Posterior vena cava (tissue), 2 donors: ENCODE measurements at regions not wholly inside any gene's neighbourhood (a gene's known extent, or its start where the extent isn't known, plus 50 kb on each side); places are given as distances from the start of the nearest gene placed in this dataset.
"Not testable (repeated sequence)": the region's sequence is repeated elsewhere in the genome, so short reads cannot be mapped to it uniquely, and the experiment has no call there.

Experiments
- DNase-seq: peaks from one replicate; pipeline ENCODE4 v3.0.0-alpha.2; 2020; ENCODE audit warnings: low spot score
- intact Hi-C, 2 donors: fragments of 100-400 bp; cut with DNase I; formaldehyde crosslinking; loops; one replicate each; pipeline versions ENCODE4 v1.14.1 to v1.14.2; 2022 to 2023
- donor health status: DM: yes; HTN: yes; CAD: no.
- donor health status: DM: yes; HTN: yes; CAD: no.

DNA sequence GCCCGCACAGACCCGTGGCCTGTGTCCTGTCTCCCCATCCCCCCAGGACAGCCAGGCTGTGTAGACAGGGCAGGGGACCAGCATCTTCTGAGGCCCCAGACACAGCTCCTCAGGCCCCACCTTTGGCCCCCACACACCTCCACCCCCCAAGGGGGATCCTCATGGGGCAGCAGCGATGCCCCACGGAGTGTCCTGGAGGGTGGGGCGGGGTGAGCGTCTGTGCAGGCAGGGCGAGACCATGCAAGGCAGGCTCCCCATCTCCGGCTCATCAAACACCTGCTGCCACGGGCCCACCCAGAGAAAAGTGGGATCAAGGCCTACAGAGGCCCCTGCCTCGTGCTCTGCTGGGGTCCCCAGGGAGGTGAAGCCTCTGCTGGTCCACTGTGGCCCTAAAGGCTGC lies 118.7 kb upstream of the FOXD4L5 start:
- intact Hi-C loops = no loop called here
- DNase-seq = peak; percentile 61

DNA sequence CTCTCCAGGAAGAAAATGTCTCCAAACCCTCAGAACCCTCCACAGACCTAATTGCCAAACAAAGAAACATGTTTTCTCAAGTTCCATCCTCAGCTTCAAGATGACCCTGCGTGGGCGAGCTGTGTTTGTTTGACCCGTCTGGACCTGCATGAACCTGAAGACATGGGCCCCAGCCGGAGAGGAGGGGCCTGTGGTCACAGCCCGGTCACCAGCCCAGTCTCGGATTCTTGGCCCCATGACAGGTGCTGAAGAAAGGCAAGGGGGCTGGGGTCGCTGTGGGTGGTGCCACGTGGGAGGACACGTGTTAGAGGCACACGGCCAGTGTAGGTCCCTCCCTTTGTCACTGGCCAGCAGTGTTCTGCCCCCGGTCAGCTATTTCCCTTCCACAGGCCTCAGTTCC lies 118.1 kb upstream of the FOXD4L5 start:
- DNase-seq = peak; percentile 17
- intact Hi-C loops = not testable (repeated sequence)

GRCh38 chr9:65402206-65402870 lies 117.3 kb upstream of the FOXD4L5 start:
- peak; percentile 78 for DNase-seq
- intact Hi-C loops = not testable (repeated sequence)

DNA sequence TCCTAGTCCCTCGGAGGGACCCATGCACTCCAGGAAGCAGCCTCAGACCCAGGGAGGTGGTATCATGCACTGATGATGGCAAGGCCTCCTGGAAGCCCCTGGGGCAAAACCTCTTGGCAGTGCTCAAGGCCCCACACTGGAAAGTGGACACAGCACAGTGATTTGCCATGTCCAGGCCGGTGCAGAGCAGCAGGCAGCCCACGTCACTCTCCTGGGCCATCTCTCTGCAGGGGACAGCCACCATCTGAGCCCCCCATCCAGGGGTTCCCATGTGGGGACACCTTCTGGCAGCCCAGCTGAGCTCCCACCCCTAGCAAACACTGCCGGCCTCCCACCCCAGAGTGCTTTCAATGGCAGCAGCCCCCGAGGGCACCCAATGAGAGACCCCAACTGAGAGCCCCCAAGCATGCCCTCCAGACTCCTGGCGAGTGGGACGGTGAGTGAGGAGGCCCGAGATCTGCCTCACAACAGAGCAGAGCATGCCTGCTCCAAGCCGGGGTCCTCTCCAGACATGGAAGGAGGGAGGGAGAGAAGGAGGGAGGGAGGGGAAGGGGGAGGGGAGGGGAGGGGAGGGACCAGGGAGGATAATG lies 116.5 kb upstream of the FOXD4L5 start:
- intact Hi-C loops = not testable (repeated sequence)
- DNase-seq = peak; percentile 37

DNA sequence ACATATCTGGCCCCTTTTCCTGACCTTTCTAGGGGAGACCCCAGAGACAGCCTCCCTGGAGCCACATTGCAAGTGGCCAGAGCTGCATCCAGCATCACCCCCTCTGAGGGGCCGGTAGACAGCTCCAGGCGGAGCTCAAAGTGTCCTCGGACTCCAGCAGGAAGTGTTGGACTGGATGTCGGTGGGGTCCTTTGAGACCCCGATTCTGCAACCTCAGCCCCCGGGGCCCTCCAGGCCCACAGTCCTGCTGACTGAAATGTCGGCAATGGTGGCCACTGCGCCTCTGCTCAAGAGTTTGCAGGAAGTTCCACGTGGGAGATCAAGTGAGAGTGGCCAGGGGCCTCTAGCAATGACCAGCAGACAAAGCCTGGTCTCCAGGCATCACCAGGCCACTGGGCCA lies 115.9 kb upstream of the FOXD4L5 start:
- DNase-seq = no peak

GRCh38 chr9:65397763-65398719 lies 113.0 kb upstream of the FOXD4L5 start:
- intact Hi-C loops = not testable (repeated sequence)
- peak; percentile 62 for DNase-seq

More for the DNA sequence above, 115.9 kb upstream of the FOXD4L5 start:
- intact Hi-C loops = no loop called here

DNA sequence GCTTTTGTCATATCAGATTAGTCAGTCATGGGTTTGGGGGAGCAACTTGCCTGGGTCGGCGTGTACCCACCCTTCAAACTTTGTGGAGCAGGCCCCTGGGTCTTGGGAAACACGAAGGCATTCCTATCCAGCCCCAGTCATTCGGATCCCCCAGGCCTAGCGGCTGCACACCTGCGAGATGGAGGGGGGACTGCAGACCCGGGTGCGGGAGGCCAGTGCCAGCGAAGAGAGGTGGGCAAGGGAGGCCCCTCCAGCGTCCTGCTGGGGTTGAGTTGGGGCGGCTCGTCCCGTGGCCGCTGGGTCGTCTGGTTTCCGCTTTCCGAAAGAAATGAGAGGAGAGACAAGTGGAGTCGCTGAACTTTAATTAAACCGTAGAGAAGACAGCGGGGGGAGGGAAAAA lies 112.2 kb upstream of the FOXD4L5 start:
- intact Hi-C loops = not testable (repeated sequence)
- DNase-seq = peak; percentile 18

DNA sequence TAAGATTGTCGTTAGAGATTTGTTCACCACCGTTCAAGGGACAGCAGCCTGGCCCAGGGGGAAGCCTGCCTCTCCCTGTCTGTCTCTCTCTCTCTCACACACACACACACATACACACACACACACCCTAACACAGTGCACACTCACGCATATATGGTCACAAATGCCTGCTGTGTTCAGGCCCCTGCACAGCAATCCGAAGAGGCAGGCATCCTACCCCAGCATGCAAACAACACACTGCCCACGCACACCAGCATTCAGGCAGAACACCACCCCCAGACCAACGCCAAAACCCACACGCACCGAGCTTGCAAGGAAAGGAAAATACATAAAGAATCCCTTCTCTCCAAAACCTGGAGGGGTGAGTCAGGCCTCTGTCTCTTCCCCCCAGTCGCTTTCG lies 111.6 kb upstream of the FOXD4L5 start:
- DNase-seq = peak; percentile 10

DNA sequence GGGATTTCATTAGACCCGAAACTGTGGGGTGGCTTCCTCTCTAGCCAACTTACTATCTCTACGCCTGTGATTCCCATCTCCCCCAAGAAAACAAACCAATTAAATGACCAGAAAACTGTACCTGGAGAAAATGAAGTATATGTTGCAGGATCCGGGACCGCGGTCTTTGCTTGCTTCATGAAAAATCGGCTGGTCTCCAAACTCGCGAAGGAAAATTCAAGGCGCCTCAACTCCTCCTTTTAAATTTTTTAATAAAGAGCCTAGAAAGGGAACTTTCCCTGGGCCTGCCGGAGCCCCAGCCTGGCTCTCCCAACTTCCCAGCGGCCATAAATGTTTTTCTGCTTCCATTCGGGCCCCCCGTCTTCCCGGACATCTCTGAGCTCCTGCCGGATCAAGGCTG lies 110.8 kb upstream of the FOXD4L5 start:
- intact Hi-C loops = not testable (repeated sequence)
- DNase-seq = peak; percentile 32

More for the DNA sequence above, 111.6 kb upstream of the FOXD4L5 start:
- intact Hi-C loops = not testable (repeated sequence)

DNA sequence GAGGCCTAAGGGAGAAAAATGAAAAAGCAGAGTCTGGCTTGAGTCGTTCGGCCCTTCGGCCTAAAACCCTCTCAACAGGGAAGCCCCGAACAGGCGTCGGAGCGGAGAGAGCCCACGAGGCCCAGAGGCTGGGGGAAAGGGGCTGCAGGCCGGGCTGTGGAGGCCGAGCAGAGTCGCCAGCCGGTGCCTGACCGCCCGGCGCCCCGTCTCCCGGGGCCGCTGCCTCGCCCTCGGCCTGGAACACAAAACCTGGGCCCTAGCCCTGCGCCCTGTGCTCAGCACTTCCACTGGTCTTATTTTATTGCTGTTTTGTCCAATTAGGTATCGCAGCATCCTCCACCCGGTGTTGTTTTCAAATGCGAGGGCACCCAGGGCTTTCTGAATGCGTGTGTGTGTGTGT lies 110.1 kb upstream of the FOXD4L5 start:
- intact Hi-C loops = not testable (repeated sequence)
- peak; percentile 28 for DNase-seq

- DNase-seq = peak; percentile 42
- intact Hi-C loops = not testable (repeated sequence)
These were observed 108.3 kb upstream of the FOXD4L5 start for GRCh38 chr9:65393111-65393810.

DNA sequence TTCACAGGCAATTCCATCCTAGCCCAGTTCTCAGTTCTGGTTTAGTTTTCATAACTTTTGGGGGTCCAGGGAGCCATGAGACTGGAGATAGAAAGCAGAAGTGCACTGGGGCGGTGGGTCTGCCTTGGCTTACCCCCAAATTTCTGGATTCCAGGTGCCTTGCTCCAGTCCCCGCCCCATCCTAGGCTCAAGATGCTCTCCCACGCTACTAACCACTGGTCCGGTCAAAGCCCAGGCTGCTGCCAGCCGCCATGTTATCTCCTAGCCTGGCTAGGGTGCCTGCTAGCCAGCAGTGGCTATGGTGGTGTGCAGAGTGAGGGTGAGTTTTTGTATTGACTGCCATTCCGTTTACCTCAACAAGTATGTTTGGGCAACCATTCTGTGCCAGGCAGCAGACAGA lies 107.6 kb upstream of the FOXD4L5 start:
- DNase-seq = peak; percentile 54
- intact Hi-C loops = not testable (repeated sequence)

DNA sequence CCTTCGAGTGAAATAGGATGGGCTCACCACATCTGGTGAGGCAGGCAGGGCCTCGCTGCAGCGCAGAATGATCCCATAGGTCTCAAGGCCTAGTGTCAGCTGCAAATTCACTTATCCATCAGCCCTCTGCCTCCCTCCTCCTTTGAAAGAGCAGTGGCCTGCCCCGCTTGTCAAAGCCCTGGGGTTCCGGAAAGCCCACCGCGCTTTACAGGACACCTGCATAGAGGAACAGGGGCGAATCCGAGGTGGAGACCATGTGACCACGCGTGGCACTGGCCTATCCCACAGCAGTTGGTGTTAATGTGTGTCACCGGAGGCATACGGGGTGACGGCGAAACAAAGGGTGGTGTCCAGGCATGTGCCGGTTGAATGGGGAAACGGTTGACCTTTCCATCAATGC lies 104.7 kb upstream of the FOXD4L5 start:
- intact Hi-C loops = not testable (repeated sequence)
- peak; percentile 88 for DNase-seq

DNA sequence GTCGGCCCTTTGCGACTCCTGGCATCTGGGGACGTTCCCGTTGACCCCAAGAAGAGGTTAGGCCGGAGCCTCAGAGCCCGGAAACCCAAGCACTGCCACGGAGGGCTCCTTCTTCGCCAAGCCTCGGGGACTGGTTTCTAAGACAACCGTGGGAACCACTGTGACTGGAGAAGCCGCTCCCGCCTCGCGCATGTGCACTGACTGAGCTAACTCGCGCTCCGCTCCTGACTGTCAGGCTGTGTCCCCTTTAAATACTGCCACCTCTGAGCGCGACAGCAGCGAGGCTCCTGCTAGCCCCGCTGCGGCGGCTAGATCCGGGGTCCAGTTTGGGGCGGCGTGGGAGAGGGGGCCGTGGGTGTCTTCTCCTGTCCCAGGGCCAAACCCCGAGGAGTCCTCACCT lies 104.2 kb upstream of the FOXD4L5 start:
- peak; percentile 79 for DNase-seq
- intact Hi-C loops = not testable (repeated sequence)

DNA sequence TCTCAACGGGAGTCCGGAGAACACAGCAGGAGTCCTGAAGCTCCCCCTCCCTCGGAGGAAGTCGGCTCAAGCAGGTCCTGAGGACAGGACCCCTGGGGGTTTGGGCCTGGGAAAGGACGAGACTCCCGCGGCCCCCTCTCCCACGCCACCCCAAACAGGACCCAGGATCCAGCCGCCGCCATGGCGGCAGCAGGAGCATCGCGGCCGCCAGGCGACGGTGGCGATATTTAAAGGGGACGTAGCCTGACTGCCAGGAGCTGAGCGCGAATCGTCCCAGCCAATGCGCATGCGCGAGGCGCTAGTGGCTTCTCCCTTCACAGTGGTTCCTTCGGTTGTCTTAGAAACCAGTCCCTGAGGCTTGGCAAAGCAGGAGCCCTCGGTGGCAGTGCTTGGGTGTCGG lies 101.7 kb upstream of the FOXD4L5 start:
- peak; percentile 94 for DNase-seq
- intact Hi-C loops = not testable (repeated sequence)

DNA sequence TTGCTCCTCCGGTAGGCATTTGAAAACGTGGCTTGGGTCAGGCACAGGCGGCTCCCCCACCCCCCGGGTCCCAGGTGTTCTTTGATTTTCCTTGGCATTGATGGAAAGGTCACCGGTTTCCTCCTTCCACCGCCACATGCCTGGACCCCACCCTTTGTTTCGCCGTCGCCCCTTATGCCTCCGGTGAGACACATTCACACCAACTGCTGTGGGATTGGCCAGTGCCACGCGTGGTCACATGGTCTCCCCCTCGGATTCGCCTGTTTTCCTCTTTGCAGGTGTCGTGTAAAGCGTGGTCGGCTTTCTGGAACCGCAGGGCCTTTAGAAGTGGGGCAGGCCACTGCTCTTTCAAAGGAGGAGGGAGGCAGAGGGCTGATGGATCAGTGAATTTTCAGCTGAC lies 101.2 kb upstream of the FOXD4L5 start:
- DNase-seq = peak; percentile 69
- intact Hi-C loops = not testable (repeated sequence)

- DNase-seq = peak; percentile 80
- intact Hi-C loops = not testable (repeated sequence)
These were observed 100.6 kb upstream of the FOXD4L5 start for GRCh38 chr9:65385655-65386024.

DNA sequence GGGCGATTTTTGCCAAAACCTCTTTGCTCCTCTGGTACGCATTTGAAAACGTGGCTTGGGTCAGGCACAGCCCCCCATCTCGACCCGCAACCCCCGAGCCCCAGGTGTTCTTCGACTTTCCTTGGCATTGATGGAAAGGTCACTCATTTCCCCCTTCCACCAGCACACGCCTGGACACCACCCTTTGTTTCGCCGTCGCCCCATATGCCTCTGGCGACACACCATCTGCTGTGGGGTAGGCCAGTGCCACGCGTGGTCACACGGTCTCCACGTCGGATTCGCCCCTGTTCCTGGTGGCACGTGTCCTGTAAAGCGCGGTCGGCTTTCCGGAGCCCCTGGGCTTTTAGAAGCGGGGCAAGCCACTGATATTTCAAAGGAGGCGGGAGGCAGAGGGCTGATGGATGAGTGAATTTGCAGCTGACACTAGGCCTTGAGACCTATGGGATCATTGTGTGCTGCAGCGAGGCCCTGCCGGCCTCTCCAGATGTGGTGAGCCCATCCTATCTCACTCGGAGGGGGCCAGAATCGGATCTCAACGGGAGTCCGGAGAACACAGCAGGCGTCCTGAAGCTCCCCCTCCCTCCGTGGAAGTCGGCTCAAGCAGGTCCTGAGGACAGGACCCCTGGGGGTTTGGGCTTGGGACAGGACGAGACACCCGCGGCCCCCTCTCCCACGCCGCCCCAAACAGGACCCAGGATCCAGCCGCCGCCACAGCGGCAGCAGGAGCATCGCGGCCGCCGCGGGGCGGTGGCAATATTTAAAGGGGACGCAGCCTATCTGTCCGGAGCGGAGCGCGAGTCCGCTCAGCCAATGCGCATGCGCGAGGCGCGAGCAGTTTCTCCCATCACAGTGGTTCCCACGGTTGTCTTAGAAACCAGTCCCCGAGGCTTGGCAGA lies 100.0 kb upstream of the FOXD4L5 start:
- intact Hi-C loops = not testable (repeated sequence)
- peak; percentile 68 for DNase-seq

- intact Hi-C loops = not testable (repeated sequence)
- DNase-seq = peak; percentile 73
These were observed 99.1 kb upstream of the FOXD4L5 start for GRCh38 chr9:65384066-65384465.
